Astrocyte (in vitro differentiated cells and primary cell): ENCODE measurements at regions not wholly inside any gene's neighbourhood (a gene's known extent, or its start where the extent isn't known, plus 50 kb on each side); places are given as distances from the start of the nearest gene placed in this dataset.

ENCODE experiments used
- EZH2 ChIP-seq: IDR thresholded peaks from 2 replicates; pipeline ENCODE4 v1.6.1; 2012; ENCODE audit warnings: mild to moderate bottlenecking, low read length, inconsistent platforms; ENCODE audit not compliant: insufficient read depth
- TF ChIP-seq, protein P1 (sequence below): IDR thresholded peaks from 2 replicates; pipeline ENCODE4 v1.5.1; 2011; ENCODE audit warnings: low read depth, mild to moderate bottlenecking, inconsistent platforms, low read length, moderate library complexity; ENCODE audit not compliant: insufficient read depth

DNA sequence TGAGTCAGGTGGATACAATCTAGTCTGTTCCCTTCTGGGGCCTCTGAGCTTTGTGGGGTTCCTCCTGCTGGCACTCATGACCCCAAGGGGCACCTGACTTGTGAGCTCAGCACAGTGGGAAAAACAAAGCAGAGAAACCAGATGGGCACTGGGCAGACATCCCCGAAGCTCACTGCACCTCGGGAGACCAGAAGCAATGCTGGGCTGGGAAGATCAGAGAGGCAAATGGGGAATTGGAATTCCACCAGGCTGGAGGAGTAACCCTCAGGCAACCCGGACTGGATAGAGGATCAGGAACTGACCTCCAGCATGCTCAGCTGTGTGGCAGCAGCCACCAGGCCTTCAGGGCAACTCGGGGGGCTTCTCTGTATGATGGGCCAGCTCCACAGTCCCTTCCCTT, 50.3 kb downstream of the ABCC12 start:
- TF ChIP-seq, protein P1, sequence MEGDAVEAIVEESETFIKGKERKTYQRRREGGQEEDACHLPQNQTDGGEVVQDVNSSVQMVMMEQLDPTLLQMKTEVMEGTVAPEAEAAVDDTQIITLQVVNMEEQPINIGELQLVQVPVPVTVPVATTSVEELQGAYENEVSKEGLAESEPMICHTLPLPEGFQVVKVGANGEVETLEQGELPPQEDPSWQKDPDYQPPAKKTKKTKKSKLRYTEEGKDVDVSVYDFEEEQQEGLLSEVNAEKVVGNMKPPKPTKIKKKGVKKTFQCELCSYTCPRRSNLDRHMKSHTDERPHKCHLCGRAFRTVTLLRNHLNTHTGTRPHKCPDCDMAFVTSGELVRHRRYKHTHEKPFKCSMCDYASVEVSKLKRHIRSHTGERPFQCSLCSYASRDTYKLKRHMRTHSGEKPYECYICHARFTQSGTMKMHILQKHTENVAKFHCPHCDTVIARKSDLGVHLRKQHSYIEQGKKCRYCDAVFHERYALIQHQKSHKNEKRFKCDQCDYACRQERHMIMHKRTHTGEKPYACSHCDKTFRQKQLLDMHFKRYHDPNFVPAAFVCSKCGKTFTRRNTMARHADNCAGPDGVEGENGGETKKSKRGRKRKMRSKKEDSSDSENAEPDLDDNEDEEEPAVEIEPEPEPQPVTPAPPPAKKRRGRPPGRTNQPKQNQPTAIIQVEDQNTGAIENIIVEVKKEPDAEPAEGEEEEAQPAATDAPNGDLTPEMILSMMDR: no peak
- no peak for TF ChIP-seq EZH2
